ENCODE measurements at regions not wholly inside any gene's neighbourhood (a gene's known extent, or its start where the extent isn't known, plus 50 kb on each side); places are given as distances from the start of the nearest gene placed in this dataset.

DNA sequence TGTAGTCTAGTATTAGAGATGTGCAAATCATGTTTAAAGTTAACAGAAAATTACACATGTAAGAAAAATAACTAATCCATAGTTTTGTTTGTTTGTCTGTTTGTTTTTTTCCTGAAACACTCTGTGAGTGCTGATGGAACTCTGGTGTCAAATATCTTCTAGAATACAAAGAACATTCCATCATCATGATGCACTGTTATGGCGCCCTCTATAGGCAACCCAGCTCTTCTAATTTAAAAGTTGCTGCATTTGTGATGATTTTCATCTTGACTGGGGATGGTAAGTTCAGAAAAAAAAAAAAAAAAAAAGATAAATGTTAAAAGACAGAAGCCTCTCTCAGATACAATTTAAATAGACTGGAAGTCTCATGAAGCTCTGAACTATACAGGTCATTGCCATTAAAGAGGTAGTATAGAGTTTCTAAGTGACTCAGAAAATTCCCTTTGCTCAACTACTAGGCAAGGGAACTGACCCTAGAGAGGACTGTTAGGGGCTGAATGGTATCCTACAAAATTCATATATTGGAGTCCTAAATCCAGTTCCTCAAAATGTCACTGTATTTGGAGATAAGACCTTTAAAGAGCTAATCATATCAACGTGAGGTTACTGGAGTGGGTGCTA is 597.2 kb upstream of the ANO3 start:
- TF ChIP-seq, protein P1, sequence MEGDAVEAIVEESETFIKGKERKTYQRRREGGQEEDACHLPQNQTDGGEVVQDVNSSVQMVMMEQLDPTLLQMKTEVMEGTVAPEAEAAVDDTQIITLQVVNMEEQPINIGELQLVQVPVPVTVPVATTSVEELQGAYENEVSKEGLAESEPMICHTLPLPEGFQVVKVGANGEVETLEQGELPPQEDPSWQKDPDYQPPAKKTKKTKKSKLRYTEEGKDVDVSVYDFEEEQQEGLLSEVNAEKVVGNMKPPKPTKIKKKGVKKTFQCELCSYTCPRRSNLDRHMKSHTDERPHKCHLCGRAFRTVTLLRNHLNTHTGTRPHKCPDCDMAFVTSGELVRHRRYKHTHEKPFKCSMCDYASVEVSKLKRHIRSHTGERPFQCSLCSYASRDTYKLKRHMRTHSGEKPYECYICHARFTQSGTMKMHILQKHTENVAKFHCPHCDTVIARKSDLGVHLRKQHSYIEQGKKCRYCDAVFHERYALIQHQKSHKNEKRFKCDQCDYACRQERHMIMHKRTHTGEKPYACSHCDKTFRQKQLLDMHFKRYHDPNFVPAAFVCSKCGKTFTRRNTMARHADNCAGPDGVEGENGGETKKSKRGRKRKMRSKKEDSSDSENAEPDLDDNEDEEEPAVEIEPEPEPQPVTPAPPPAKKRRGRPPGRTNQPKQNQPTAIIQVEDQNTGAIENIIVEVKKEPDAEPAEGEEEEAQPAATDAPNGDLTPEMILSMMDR (IDR thresholded peaks at IDR 0.05) = no peak
- no peak for TF ChIP-seq POLR2A (IDR thresholded peaks at IDR 0.05)
